PC-3 (cell line): ENCODE measurements at regions not wholly inside any gene's neighbourhood (a gene's known extent, or its start where the extent isn't known, plus 50 kb on each side); places are given as distances from the start of the nearest gene placed in this dataset.

Source experiments
- CTCF ChIP-seq: fragments of 300-600 bp; sonication (generic); conservative IDR thresholded peaks from 2 replicates; pipeline ENCODE4 v1.5.1; 2017; ENCODE audit warnings: antibody characterized with exemption, low read depth, mild to moderate bottlenecking, low read length
- EZH2 ChIP-seq: fragments of 300-600 bp; sonication (generic); IDR thresholded peaks from one replicate; pipeline ENCODE4 v1.6.1; 2017; ENCODE audit warnings: antibody characterized with exemption, mild to moderate bottlenecking, low read length; ENCODE audit not compliant: unreplicated experiment
- EZH2phosphoT487 ChIP-seq: fragments of 300-600 bp; sonication (generic); IDR thresholded peaks from 2 replicates; pipeline ENCODE4 v1.6.1; 2018; ENCODE audit warnings: mild to moderate bottlenecking, antibody characterized with exemption, low read length, borderline replicate concordance

- TF ChIP-seq CTCF: no peak
- TF ChIP-seq EZH2phosphoT487: no peak
- TF ChIP-seq EZH2: no peak
Observed at GRCh38 chrX:1899841-1900240, 285.0 kb downstream of the ASMT start.
